HepG2 (cell line): ENCODE measurements at regions not wholly inside any gene's neighbourhood (a gene's known extent, or its start where the extent isn't known, plus 50 kb on each side); places are given as distances from the start of the nearest gene placed in this dataset.

Source experiments
- ATAC-seq: fragments of 200-7000 bp; cut with Tn5 transposase; 3 replicates; pipeline ENCODE4 v1.9.1; 2020; ENCODE audit warnings: mild to moderate bottlenecking, moderate library complexity
- BruUV-seq: library from RNA; stranded (reverse); fragments of 400-500 nt; replicated peaks from 2 replicates; lab custom pipeline; 2021; lab: Mats Ljungman, UMichigan
- CTCF ChIA-PET: fragments of 300-600 bp; formaldehyde crosslinking; extraction: SDS; loops from one replicate; lab custom pipeline; 2021; ENCODE audit warnings: low total read pairs, inconsistent platforms, low intra/inter-chr PET ratio; lab: Yijun Ruan, JAX
- POLR2A ChIA-PET: fragments of 350-600 bp; sonication (Branson Sonifier 250); formaldehyde crosslinking; loops from one replicate; lab custom pipeline; 2020; ENCODE audit warnings: antibody characterized with exemption, inconsistent platforms; lab: Yijun Ruan, JAX
- DNase-seq: peaks from one replicate; pipeline ENCODE4 v3.0.0-alpha.2; 2015; ENCODE audit warnings: low spot score
- FAIRE-seq: peaks from 3 replicates; lab custom pipeline; 2011; peaks lifted over from hg19 to GRCh38; lab: Jason Lieb, UNC
- H2AFZ ChIP-seq: one replicate; pipeline ENCODE4 v1.6.1; 2011; ENCODE audit warnings: low read length, inconsistent platforms
- H3K27ac ChIP-seq: fragments of 300-600 bp; 3 replicates; pipeline ENCODE4 v1.8.0; 2011; ENCODE audit warnings: mixed run types, mild to moderate bottlenecking, mixed read lengths, low read length, inconsistent platforms; ENCODE audit not compliant: insufficient read depth; ENCODE audit errors: extremely low read length
- H3K27me3 ChIP-seq, 2 experiments: fragments of 200-600 bp in 1 of 2; 2 replicates in 1 of 2; 3 replicates in 1 of 2; pipeline versions ENCODE4 v1.6.0 to v1.8.0; 2011; ENCODE audit warnings: low read length in 2 of 2, mild to moderate bottlenecking in 2 of 2, moderate library complexity in 2 of 2, inconsistent platforms in 1 of 2; ENCODE audit not compliant: insufficient read depth in 2 of 2, control insufficient read depth in 1 of 2
- H3K36me3 ChIP-seq, 2 experiments: fragments of 200-600 bp in 1 of 2; replicated peaks in 1 of 2; 2 replicates in 1 of 2; 3 replicates in 1 of 2; pipeline versions ENCODE4 v1.5.1 to v1.8.0; 2011; ENCODE audit warnings: low read length in 2 of 2, inconsistent platforms in 1 of 2; ENCODE audit not compliant: insufficient read depth in 2 of 2, control insufficient read depth in 1 of 2
- H3K4me1 ChIP-seq: 2 replicates; pipeline ENCODE4 v1.5.1; 2012; ENCODE audit warnings: low read length, inconsistent platforms; ENCODE audit not compliant: insufficient read depth
- H3K4me2 ChIP-seq: 2 replicates; pipeline ENCODE4 v1.6.0; 2011; ENCODE audit warnings: low read depth, low read length, inconsistent platforms
- H3K4me3 ChIP-seq, 3 experiments: fragments of 200-600 bp in 1 of 3; sonication (generic), shearing (Covaris generic) in 1 of 3; replicated peaks in 1 of 3; 2 replicates each; pipeline ENCODE4 v1.5.1; 2011 to 2016; ENCODE audit warnings: low read length in 3 of 3, inconsistent platforms in 2 of 3, low read depth in 2 of 3, mild to moderate bottlenecking in 2 of 3, control low read depth in 1 of 3, mixed read lengths in 1 of 3; ENCODE audit not compliant: insufficient read depth in 1 of 3
- H3K79me2 ChIP-seq: one replicate; pipeline ENCODE4 v1.6.1; 2011; ENCODE audit warnings: low read length, inconsistent platforms; ENCODE audit not compliant: insufficient read depth
- H3K9ac ChIP-seq: 2 replicates; pipeline ENCODE4 v1.6.0; 2011; ENCODE audit warnings: mild to moderate bottlenecking, low read depth, low read length, inconsistent platforms; ENCODE audit not compliant: insufficient read depth
- H3K9me3 ChIP-seq: 2 replicates; pipeline ENCODE4 v1.5.1; 2012; ENCODE audit warnings: mild to moderate bottlenecking, low read length
- H4K20me1 ChIP-seq: 2 replicates; pipeline ENCODE4 v1.6.0; 2011; ENCODE audit warnings: inconsistent platforms, mild to moderate bottlenecking, low read length, moderate library complexity; ENCODE audit not compliant: insufficient read depth
- BRD4 ChIP-seq: sonication (generic); formaldehyde crosslinking; IDR thresholded peaks from 2 replicates; pipeline ENCODE4 v1.4.0; 2020; ENCODE audit warnings: missing genetic modification reagents
- DNMT3B ChIP-seq: conservative IDR thresholded peaks from 2 replicates; pipeline ENCODE4 v1.6.1; 2016; ENCODE audit warnings: missing biosample characterization, control low read depth
- KLF9 ChIP-seq: IDR thresholded peaks from 2 replicates; pipeline ENCODE4 v1.6.1; 2016; ENCODE audit warnings: low read depth
- MBD4 ChIP-seq: IDR thresholded peaks from 2 replicates; pipeline ENCODE4 v1.6.1; 2012; ENCODE audit warnings: low read length, inconsistent platforms, borderline replicate concordance
- NBN ChIP-seq: fragments of 450-650 bp; conservative IDR thresholded peaks from 2 replicates; pipeline ENCODE4 v1.6.1; 2017
- NFYC ChIP-seq: IDR thresholded peaks from 2 replicates; pipeline ENCODE4 v1.6.1; 2016; ENCODE audit warnings: missing genetic modification reagents, missing compliant biosample characterization
- NR2F1 ChIP-seq, 2 experiments: fragments of 450-650 bp in 1 of 2; formaldehyde crosslinking in 1 of 2; IDR thresholded peaks; 2 replicates each; pipeline versions ENCODE4 v1.5.0 to v1.6.1; 2016 to 2020; ENCODE audit warnings: mild to moderate bottlenecking in 1 of 2, missing compliant biosample characterization in 1 of 2, missing genetic modification reagents in 1 of 2, moderate library complexity in 1 of 2
- SKIL ChIP-seq: sonication (generic); formaldehyde crosslinking; IDR thresholded peaks from 2 replicates; pipeline ENCODE4 v1.8.0; 2022; ENCODE audit warnings: missing genetic modification reagents, mild to moderate bottlenecking, moderate library complexity, borderline replicate concordance
- XBP1 ChIP-seq: sonication (generic); formaldehyde crosslinking; IDR thresholded peaks from 2 replicates; pipeline ENCODE4 v1.5.0; 2020; ENCODE audit warnings: missing genetic modification reagents
- ZFAT ChIP-seq: sonication (generic); formaldehyde crosslinking; conservative IDR thresholded peaks from 2 replicates; pipeline ENCODE4 v1.8.1; 2023; ENCODE audit warnings: missing genetic modification reagents, inconsistent platforms
- ZNF33B ChIP-seq: sonication (generic); formaldehyde crosslinking; IDR thresholded peaks from 2 replicates; pipeline ENCODE4 v1.5.1; 2020; ENCODE audit warnings: mild to moderate bottlenecking, missing genetic modification reagents
- ZNF367 ChIP-seq: sonication (generic); formaldehyde crosslinking; IDR thresholded peaks from 2 replicates; pipeline ENCODE4 v1.4.0; 2020; ENCODE audit warnings: missing genetic modification reagents, borderline replicate concordance
- ZNF432 ChIP-seq: sonication (generic); formaldehyde crosslinking; IDR thresholded peaks from 2 replicates; pipeline ENCODE4 v1.5.0; 2020; ENCODE audit warnings: missing genetic modification reagents, mild to moderate bottlenecking, borderline replicate concordance
- WGBS: methylation state at CpG from one replicate; pipeline ENCODE4 v1.1.6; 2017; ENCODE audit warnings: low lambda C conversion rate; 5-methylcytosine and 5-hydroxymethylcytosine counted together
- in situ Hi-C: cut with HindIII; loops from 2 replicates; pipeline ENCODE4 v1.10.0; 2017; ENCODE audit warnings: low pct_unique_long_range_greater_than_20kb; ENCODE audit not compliant: extremely low pct_ligation_motif_present
- intact Hi-C: fragments of 100-400 bp; cut with micrococcal nuclease; formaldehyde crosslinking; loops from one replicate; pipeline ENCODE4 v1.10.0; 2022; ENCODE audit not compliant: unreplicated experiment

GRCh38 chr20:40175296-40175695 is 513.7 kb downstream of the MAFB start:
- intact Hi-C loops: no loop called here
- CTCF ChIA-PET: no interaction called here

More at GRCh38 chr20:40175296-40175695, 513.7 kb downstream of the MAFB start:
- no TSS peak for BruUV-seq
- DNase-seq: no peak
- in situ Hi-C loops: no loop called here
- ATAC-seq: no peak
- Histone ChIP-seq H3K9me3 (peaks cover 45% of the 10 kb centered on the region), H3K27me3 (no peaks in the 10 kb centered on the region), H4K20me1 (no peaks in the 10 kb centered on the region), H3K36me3 (no peaks in the 10 kb centered on the region), H3K79me2 (no peaks in the 10 kb centered on the region), H3K9ac (no peak overlapping the region)
- 5% methylated on average over 1 of the region's 1 CpG for WGBS
- no peak for FAIRE-seq
- POLR2A ChIA-PET: no interaction called here
- TF ChIP-seq MBD4 (no peak), ZNF432 (CRISPR knock-in tag) (no peak), BRD4 (CRISPR knock-in tag) (no peak), ZFAT (CRISPR knock-in tag) (no peak), ZNF33B (no peak), XBP1 (CRISPR knock-in tag) (no peak), NR2F1 (CRISPR knock-in tag; IDR thresholded peaks at IDR 0.05) (no peak), DNMT3B (CRISPR knock-in tag) (no peak), ZNF367 (CRISPR knock-in tag) (no peak), NBN (no peak), SKIL (no peak), KLF9 (CRISPR knock-in tag) (no peak), NFYC (CRISPR knock-in tag) (no peak)
- TF ChIP-seq, all 625 proteins: peak for 0
- Histone ChIP-seq H2AFZ (no peak overlapping the region), H3K4me3 (no peak overlapping the region), H3K27ac (no peak overlapping the region), H3K4me1 (no peaks in the 10 kb centered on the region), H3K4me2 (no peak overlapping the region)
